ENCODE measurements at regions not wholly inside any gene's neighbourhood (a gene's known extent, or its start where the extent isn't known, plus 50 kb on each side); places are given as distances from the start of the nearest gene placed in this dataset.
"Not testable (repeated sequence)": the region's sequence is repeated elsewhere in the genome, so short reads cannot be mapped to it uniquely, and the experiment has no call there.

DNA sequence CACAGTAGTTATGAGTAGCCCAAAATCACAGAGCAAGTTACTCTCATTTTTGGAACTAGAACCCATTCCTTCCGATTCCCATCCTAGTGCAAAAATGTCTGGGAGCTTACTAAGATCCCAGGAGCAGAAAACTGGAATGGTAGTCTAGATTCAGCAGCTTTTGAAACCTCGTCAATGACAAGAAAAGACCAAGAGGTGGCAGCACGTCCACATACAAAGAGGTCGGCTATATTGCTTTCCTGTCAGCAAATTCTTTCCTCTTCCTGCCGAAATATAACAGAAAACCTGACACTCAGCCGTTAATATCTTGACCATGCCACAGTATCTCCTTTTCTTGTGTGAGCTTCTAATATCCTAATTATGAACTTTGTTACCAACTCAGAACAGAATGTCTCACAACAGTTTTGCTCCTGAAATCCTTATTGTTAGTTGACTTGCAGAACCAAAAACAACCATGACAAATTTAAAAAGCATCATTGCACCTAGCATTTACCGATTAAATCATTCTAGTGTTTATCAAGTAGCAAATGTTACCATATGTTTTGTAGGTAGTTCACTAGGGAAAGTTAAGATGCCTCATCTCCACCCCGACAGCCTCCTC lies 92.8 kb upstream of the OR9G4 start:
- CTCF ChIA-PET, result interaction anchor here (2.4 to 2.5 kb wide), 2 partner anchors 408 to 409 kb away, joined by 8 to 13 read pairs; no protein-coding TSS in a partner anchor
- POLR2A ChIA-PET, result interaction anchor here in 1 of 2 donors (0.6 kb wide), 1 partner anchor 568 kb away, joined by 3 read pairs; no protein-coding TSS in a partner anchor
- peaks cover 0 to 4% of the 10 kb centered on the region in 2 donors for H3K27me3 Mint-ChIP-seq

DNA sequence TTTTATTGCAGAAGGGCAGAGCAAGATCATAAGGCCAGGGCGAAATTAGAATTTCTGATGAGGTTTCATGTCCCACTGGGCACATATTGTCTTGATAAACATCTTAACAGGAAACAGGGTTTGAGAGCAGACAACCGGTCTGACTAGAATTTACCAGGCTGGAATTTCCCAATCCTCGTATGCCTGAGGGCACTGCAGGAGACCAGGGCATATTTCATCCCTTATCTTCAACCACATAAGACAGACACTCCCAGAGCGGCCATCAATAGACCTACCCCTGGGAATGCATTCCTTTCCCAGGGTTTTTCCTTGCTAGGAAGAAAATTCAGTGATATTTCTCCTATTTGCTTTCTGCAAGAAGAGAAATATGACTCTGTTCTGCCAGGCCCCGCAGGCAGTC lies 78.9 kb upstream of the OR9G4 start:
- POLR2A ChIA-PET, H3K4me3 Mint-ChIP-seq: not testable (repeated sequence)

More for the DNA sequence above, 92.8 kb upstream of the OR9G4 start:
- Mint-ChIP-seq H3K27ac (no peak overlapping the region), H3K9me3 (peaks cover 0 to under 1% (median 0%) of the 10 kb centered on the region in 3 donors), H3K36me3 (no peaks in the 10 kb centered on the region), H3K4me3 (no peak overlapping the region), H3K4me1 (no peaks in the 10 kb centered on the region)
- Histone ChIP-seq H3K9me3 (no peaks in the 10 kb centered on the region), H3K4me1 (ENCODE audit: control insufficient read depth in 1 of 2, extremely low read depth in 1 of 2, insufficient read depth in 2 of 2, low read length in 2 of 2) (no peaks in the 10 kb centered on the region), H3K27me3 (replicated peaks in 1 of 2; ENCODE audit: control insufficient read depth in 2 of 2, extremely low read depth in 1 of 2, insufficient read depth in 2 of 2, low read length in 1 of 2) (no peaks in the 10 kb centered on the region), H3K4me3 (ENCODE audit: control insufficient read depth in 1 of 2, extremely low read depth in 1 of 2, low read length in 1 of 2) (no peak overlapping the region), H3K27ac (ENCODE audit: low read length) (no peak overlapping the region), H3K36me3 (ENCODE audit: control insufficient read depth in 2 of 2, extremely low read depth in 1 of 2, insufficient read depth in 1 of 2, low read length in 1 of 2) (no peaks in the 10 kb centered on the region)
- DNase-seq (peak in 4 of 35 experiments; percentile 2 to 39 (median 2)), ATAC-seq (replicated peaks in 1 of 4) (no peak)
- 3% methylated on average over 4 of the region's 8 CpGs for WGBS (ENCODE audit: insufficient coverage)

DNA sequence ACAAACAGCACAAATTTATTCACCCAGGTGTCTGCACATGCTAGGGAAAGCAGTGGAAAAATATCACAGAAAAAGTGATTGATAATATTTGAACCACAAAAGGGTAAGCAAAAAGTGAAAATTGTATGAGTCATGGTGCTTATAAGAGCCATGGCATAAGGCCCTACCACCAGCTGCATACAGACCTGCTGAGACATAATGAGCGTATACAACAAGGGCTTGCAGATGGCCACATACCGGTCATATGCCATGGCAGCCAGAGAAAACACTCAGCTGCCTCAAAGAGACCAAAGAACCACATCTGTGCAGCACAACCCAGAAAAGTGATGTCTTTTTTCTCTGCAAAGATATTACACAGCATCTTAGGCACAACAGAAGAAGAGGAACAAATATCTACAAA lies 71.4 kb upstream of the OR9G4 start:
- Mint-ChIP-seq H3K9me3 (peaks cover 0 to 6% (median 5%) of the 10 kb centered on the region in 3 donors), H3K27me3 (no peaks in the 10 kb centered on the region), H3K36me3 (no peaks in the 10 kb centered on the region), H3K4me3 (no peak overlapping the region), H3K4me1 (no peaks in the 10 kb centered on the region), H3K27ac (no peak overlapping the region)
- CTCF ChIA-PET, result no interaction called here
- Histone ChIP-seq H3K27me3 (replicated peaks in 1 of 2; ENCODE audit: control insufficient read depth in 2 of 2, extremely low read depth in 1 of 2, insufficient read depth in 2 of 2, low read length in 1 of 2) (no peaks in the 10 kb centered on the region), H3K36me3 (ENCODE audit: control insufficient read depth in 2 of 2, extremely low read depth in 1 of 2, insufficient read depth in 1 of 2, low read length in 1 of 2) (no peaks in the 10 kb centered on the region), H3K4me1 (ENCODE audit: control insufficient read depth in 1 of 2, extremely low read depth in 1 of 2, insufficient read depth in 2 of 2, low read length in 2 of 2) (no peaks in the 10 kb centered on the region), H3K9me3 (no peaks in the 10 kb centered on the region), H3K4me3 (ENCODE audit: control insufficient read depth in 1 of 2, extremely low read depth in 1 of 2, low read length in 1 of 2) (no peak overlapping the region), H3K27ac (ENCODE audit: low read length) (no peak overlapping the region)
- whole genome bisulfite sequencing (ENCODE audit: insufficient coverage), result 56% methylated on average over 2 of the region's 2 CpGs
- ATAC-seq (replicated peaks in 1 of 4) (no peak), DNase-seq (no peak)
- POLR2A ChIA-PET, result no interaction called here

More for the DNA sequence above, 78.9 kb upstream of the OR9G4 start:
- H3K27me3 ChIP-seq (replicated peaks in 1 of 2; ENCODE audit: control insufficient read depth in 2 of 2, extremely low read depth in 1 of 2, insufficient read depth in 2 of 2, low read length in 1 of 2); CTCF ChIA-PET; H3K4me1 Mint-ChIP-seq; ATAC-seq (replicated peaks in 1 of 4); H3K4me3 ChIP-seq (ENCODE audit: control insufficient read depth in 1 of 2, extremely low read depth in 1 of 2, low read length in 1 of 2); H3K4me1 ChIP-seq (ENCODE audit: control insufficient read depth in 1 of 2, extremely low read depth in 1 of 2, insufficient read depth in 2 of 2, low read length in 2 of 2); H3K36me3 ChIP-seq (ENCODE audit: control insufficient read depth in 2 of 2, extremely low read depth in 1 of 2, insufficient read depth in 1 of 2, low read length in 1 of 2); DNase-seq; H3K27ac Mint-ChIP-seq; H3K36me3 Mint-ChIP-seq; H3K27ac ChIP-seq (ENCODE audit: low read length); H3K27me3 Mint-ChIP-seq; H3K9me3 ChIP-seq: not testable (repeated sequence)
- peaks cover 16 to 30% (median 28%) of the 10 kb centered on the region in 3 donors for H3K9me3 Mint-ChIP-seq
- WGBS (ENCODE audit: insufficient coverage), result 40% methylated on average over 3 of the region's 5 CpGs

DNA sequence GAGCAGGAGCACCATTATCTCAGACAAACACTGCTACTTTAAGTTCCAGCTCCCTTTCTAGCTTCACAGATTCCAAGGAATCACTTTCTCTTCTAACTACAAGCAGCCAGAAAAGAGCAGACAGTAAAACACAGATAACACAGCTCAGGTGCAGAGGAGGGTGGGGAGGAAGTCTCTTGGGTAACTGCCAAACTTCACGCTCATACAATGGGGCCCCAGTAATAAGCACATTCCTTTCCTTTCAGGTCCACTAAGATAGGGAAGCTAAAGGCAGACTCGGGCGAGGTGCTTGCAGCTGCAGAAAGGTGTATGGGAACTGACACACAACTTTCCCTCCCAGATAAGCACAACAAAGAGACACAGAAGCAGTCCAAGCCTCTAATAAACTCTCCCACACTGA lies 69.2 kb upstream of the OR9G4 start:
- POLR2A ChIA-PET, result no interaction called here
- Histone ChIP-seq H3K4me3 (ENCODE audit: control insufficient read depth in 1 of 2, extremely low read depth in 1 of 2, low read length in 1 of 2) (no peak overlapping the region), H3K27me3 (replicated peaks in 1 of 2; ENCODE audit: control insufficient read depth in 2 of 2, extremely low read depth in 1 of 2, insufficient read depth in 2 of 2, low read length in 1 of 2) (no peaks in the 10 kb centered on the region), H3K9me3 (no peaks in the 10 kb centered on the region), H3K36me3 (ENCODE audit: control insufficient read depth in 2 of 2, extremely low read depth in 1 of 2, insufficient read depth in 1 of 2, low read length in 1 of 2) (no peaks in the 10 kb centered on the region), H3K4me1 (ENCODE audit: control insufficient read depth in 1 of 2, extremely low read depth in 1 of 2, insufficient read depth in 2 of 2, low read length in 2 of 2) (no peaks in the 10 kb centered on the region), H3K27ac (ENCODE audit: low read length) (no peak overlapping the region)
- no peak overlapping the region for H3K27ac Mint-ChIP-seq
- H3K4me3 Mint-ChIP-seq, result no peak overlapping the region
- ATAC-seq (replicated peaks in 1 of 4) (no peak), DNase-seq (no peak)
- WGBS (ENCODE audit: insufficient coverage), result no CpG with 5 or more reads among the region's 3 CpGs
- H3K36me3 Mint-ChIP-seq, result no peaks in the 10 kb centered on the region
- H3K27me3 Mint-ChIP-seq, result no peaks in the 10 kb centered on the region
- H3K9me3 Mint-ChIP-seq, result peaks cover 3 to 13% (median 3%) of the 10 kb centered on the region in 3 donors
- CTCF ChIA-PET, result interaction anchor here in 1 of 2 donors (0.7 kb wide), 1 partner anchor 454 kb away, joined by 4 read pairs; no protein-coding TSS in a partner anchor
- H3K4me1 Mint-ChIP-seq, result no peaks in the 10 kb centered on the region

DNA sequence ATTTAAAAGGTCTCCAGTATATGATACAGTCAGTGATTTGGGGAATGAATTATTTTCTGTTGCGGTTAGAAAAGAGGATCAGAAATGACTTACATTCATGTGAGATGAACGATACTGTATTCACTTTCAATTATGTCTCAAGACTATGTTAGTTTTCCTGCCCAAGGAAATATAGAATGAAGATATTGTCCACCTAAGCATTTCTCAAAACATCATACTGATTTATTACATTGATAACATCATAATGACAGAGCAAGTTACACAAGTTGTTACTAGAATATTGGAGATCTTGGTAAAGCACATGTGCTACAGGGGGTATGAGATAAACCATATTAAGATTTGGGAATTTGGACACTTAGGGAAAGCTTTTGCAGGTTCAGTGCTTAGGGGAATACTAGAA lies 67.8 kb upstream of the OR9G4 start:
- peaks cover 3 to 13% (median 3%) of the 10 kb centered on the region in 3 donors for H3K9me3 Mint-ChIP-seq
- H3K9me3 ChIP-seq, result no peaks in the 10 kb centered on the region
- H3K36me3 Mint-ChIP-seq, result no peaks in the 10 kb centered on the region
- ATAC-seq (replicated peaks in 1 of 4), result no peak
- ChIA-PET POLR2A (no interaction called here), CTCF (no interaction called here)
- WGBS (ENCODE audit: insufficient coverage), result no CpG with 5 or more reads among the region's 2 CpGs
- H3K36me3 ChIP-seq (ENCODE audit: control insufficient read depth in 2 of 2, extremely low read depth in 1 of 2, insufficient read depth in 1 of 2, low read length in 1 of 2), result no peaks in the 10 kb centered on the region
- no peaks in the 10 kb centered on the region for H3K27me3 ChIP-seq (replicated peaks in 1 of 2; ENCODE audit: control insufficient read depth in 2 of 2, extremely low read depth in 1 of 2, insufficient read depth in 2 of 2, low read length in 1 of 2)
- H3K4me1 ChIP-seq (ENCODE audit: control insufficient read depth in 1 of 2, extremely low read depth in 1 of 2, insufficient read depth in 2 of 2, low read length in 2 of 2), result no peaks in the 10 kb centered on the region
- no peak for DNase-seq
- H3K4me3 ChIP-seq (ENCODE audit: control insufficient read depth in 1 of 2, extremely low read depth in 1 of 2, low read length in 1 of 2), result no peak overlapping the region
- H3K27ac ChIP-seq (ENCODE audit: low read length), result no peak overlapping the region
- H3K4me3 Mint-ChIP-seq, result no peak overlapping the region
- H3K27me3 Mint-ChIP-seq, result no peaks in the 10 kb centered on the region
- no peaks in the 10 kb centered on the region for H3K4me1 Mint-ChIP-seq
- no peak overlapping the region for H3K27ac Mint-ChIP-seq

DNA sequence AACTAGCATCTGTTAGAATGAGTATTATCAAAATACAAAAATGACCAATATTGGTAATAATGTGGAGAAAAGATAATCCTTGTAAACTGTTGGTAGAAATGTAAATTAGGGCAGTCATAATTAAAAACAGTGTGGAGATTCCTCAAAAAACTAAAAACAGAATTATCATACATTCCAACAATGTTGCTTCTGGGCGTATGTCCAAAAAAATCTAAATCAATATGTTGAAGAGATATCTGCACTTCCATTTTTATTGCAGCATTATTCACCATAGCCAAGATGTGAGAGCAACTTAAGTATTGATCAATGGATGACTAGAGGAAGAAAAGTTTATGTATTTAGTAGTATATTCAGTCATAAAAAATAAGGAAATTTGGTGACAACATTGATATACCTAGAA lies 59.8 kb upstream of the OR9G4 start:
- Mint-ChIP-seq H3K27me3 (no peaks in the 10 kb centered on the region), H3K27ac (no peak overlapping the region)
- no peak for ATAC-seq (replicated peaks in 1 of 4)

More for the DNA sequence above, 59.8 kb upstream of the OR9G4 start:
- Histone ChIP-seq H3K36me3 (ENCODE audit: control insufficient read depth in 2 of 2, extremely low read depth in 1 of 2, insufficient read depth in 1 of 2, low read length in 1 of 2) (no peaks in the 10 kb centered on the region), H3K27me3 (replicated peaks in 1 of 2; ENCODE audit: control insufficient read depth in 2 of 2, extremely low read depth in 1 of 2, insufficient read depth in 2 of 2, low read length in 1 of 2) (no peaks in the 10 kb centered on the region), H3K27ac (ENCODE audit: low read length) (no peak overlapping the region), H3K4me1 (ENCODE audit: control insufficient read depth in 1 of 2, extremely low read depth in 1 of 2, insufficient read depth in 2 of 2, low read length in 2 of 2) (no peaks in the 10 kb centered on the region), H3K4me3 (ENCODE audit: control insufficient read depth in 1 of 2, extremely low read depth in 1 of 2, low read length in 1 of 2) (no peak overlapping the region), H3K9me3 (no peaks in the 10 kb centered on the region)
- Mint-ChIP-seq H3K36me3 (no peaks in the 10 kb centered on the region), H3K4me3 (no peak overlapping the region), H3K9me3 (peaks cover 10 to 23% (median 15%) of the 10 kb centered on the region in 3 donors), H3K4me1 (no peaks in the 10 kb centered on the region)
- ChIA-PET CTCF (no interaction called here), POLR2A (no interaction called here)
- WGBS (ENCODE audit: insufficient coverage), result no CpG with 5 or more reads among the region's 1 CpG
- DNase-seq, result no peak

All from T-cell (primary cell).